GM12874 (cell line): ENCODE measurements at regions not wholly inside any gene's neighbourhood (a gene's known extent, or its start where the extent isn't known, plus 50 kb on each side); places are given as distances from the start of the nearest gene placed in this dataset.

Experiments
- TF ChIP-seq, protein P1 (sequence below): IDR thresholded peaks from 2 replicates; pipeline ENCODE4 v1.5.1; 2011; ENCODE audit warnings: low read depth, mild to moderate bottlenecking, control low read depth, low read length, moderate library complexity; ENCODE audit not compliant: insufficient read depth

- TF ChIP-seq, protein P1, sequence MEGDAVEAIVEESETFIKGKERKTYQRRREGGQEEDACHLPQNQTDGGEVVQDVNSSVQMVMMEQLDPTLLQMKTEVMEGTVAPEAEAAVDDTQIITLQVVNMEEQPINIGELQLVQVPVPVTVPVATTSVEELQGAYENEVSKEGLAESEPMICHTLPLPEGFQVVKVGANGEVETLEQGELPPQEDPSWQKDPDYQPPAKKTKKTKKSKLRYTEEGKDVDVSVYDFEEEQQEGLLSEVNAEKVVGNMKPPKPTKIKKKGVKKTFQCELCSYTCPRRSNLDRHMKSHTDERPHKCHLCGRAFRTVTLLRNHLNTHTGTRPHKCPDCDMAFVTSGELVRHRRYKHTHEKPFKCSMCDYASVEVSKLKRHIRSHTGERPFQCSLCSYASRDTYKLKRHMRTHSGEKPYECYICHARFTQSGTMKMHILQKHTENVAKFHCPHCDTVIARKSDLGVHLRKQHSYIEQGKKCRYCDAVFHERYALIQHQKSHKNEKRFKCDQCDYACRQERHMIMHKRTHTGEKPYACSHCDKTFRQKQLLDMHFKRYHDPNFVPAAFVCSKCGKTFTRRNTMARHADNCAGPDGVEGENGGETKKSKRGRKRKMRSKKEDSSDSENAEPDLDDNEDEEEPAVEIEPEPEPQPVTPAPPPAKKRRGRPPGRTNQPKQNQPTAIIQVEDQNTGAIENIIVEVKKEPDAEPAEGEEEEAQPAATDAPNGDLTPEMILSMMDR: no peak
Observed at GRCh38 chr22:48361099-48361639, 1466.5 kb downstream of the BRD1 start.

- TF ChIP-seq, protein P1: no peak
Observed at GRCh38 chr22:48359613-48359965, 1468.1 kb downstream of the BRD1 start.

GRCh38 chr22:48358886-48359612 is 1468.6 kb downstream of the BRD1 start:
- TF ChIP-seq, protein P1: no peak

GRCh38 chr22:48357961-48358360 is 1469.7 kb downstream of the BRD1 start:
- TF ChIP-seq, protein P1: no peak

DNA sequence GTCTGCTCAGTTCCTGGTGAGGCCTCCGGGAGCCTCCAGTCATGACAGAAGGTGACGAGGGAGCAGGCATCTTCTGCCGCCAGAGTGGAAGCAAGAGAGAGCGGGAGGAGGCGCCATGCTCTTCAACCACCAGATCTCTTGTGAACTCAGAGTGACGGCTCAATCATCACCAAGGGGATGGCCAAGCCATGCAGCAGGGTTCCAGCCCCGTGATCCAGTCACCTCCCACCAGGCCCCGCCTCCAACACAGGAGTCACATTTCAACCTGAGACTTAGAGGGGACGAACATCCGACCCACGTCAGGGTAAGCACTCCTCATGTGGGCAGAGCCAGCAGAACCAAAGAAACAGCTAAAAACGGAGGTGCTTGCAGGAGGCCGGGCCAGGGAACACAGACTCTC is 1470.5 kb downstream of the BRD1 start:
- TF ChIP-seq, protein P1: no peak

GRCh38 chr22:48356731-48357130 is 1470.9 kb downstream of the BRD1 start:
- TF ChIP-seq, protein P1: no peak

DNA sequence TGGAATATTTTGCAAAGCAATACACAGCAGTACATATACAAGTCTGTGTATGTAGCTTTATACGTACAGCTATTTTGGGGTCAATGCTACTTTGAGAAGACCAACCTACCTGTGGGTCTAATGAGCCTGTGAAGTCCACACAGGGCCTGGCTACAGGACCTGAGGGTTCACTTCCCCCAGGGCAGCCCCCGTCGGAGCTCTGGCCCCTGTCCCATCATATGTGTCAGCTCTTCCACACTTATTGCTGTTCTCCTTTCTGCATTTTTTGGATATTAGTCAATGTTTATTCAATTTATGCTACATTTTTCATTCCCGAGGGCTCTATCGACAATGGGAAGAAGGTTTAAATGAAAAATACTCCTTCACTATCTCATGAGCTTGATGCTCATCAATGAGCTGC is 1473.6 kb downstream of the BRD1 start:
- TF ChIP-seq, protein P1: no peak
